Skeletal muscle tissue (tissue), 3 donors: ENCODE measurements at regions not wholly inside any gene's neighbourhood (a gene's known extent, or its start where the extent isn't known, plus 50 kb on each side); places are given as distances from the start of the nearest gene placed in this dataset.

Source experiments
- H3K27ac ChIP-seq: one replicate; pipeline ENCODE4 v1.7.0; 2013; ENCODE audit warnings: mild to moderate bottlenecking, low read depth, low read length, inconsistent platforms
- H3K27me3 ChIP-seq, 3 donors: one replicate each; pipeline ENCODE4 v1.7.0; 2013; ENCODE audit warnings: low read length in 3 of 3; ENCODE audit not compliant: control insufficient read depth in 3 of 3, insufficient read depth in 3 of 3
- H3K36me3 ChIP-seq, 3 donors: one replicate each; pipeline ENCODE4 v1.7.0; 2013; ENCODE audit warnings: low read length in 3 of 3; ENCODE audit not compliant: control insufficient read depth in 3 of 3, insufficient read depth in 3 of 3
- H3K4me1 ChIP-seq, 3 donors: one replicate each; pipeline ENCODE4 v1.7.0; 2013; ENCODE audit warnings: low read length in 3 of 3, mild to moderate bottlenecking in 3 of 3; ENCODE audit not compliant: control insufficient read depth in 3 of 3, insufficient read depth in 3 of 3
- H3K4me3 ChIP-seq, 3 donors: one replicate each; pipeline ENCODE4 v1.7.0; 2013; ENCODE audit warnings: low read length in 3 of 3
- H3K9ac ChIP-seq, 3 donors: one replicate each; pipeline ENCODE4 v1.7.0; 2013; ENCODE audit warnings: low read length in 3 of 3, mild to moderate bottlenecking in 3 of 3, moderate library complexity in 2 of 3, low read depth in 1 of 3
- H3K9me3 ChIP-seq, 3 donors: one replicate each; pipeline ENCODE4 v1.7.0; 2013; ENCODE audit warnings: low read length in 3 of 3; ENCODE audit not compliant: control insufficient read depth in 3 of 3
- donor health status: Osteomylitis.

- no peak overlapping the region for H3K9ac ChIP-seq
- H3K9me3 ChIP-seq = no peaks in the 10 kb centered on the region
- H3K27ac ChIP-seq = no peak overlapping the region
- peaks cover 0 to 11% (median 0%) of the 10 kb centered on the region in 3 donors for H3K27me3 ChIP-seq
- no peaks in the 10 kb centered on the region for H3K36me3 ChIP-seq
- H3K4me1 ChIP-seq = no peaks in the 10 kb centered on the region
- H3K4me3 ChIP-seq = no peak overlapping the region
These were observed 255.1 kb downstream of the DCDC2C start for GRCh38 chr2:3958465-3958864.

DNA sequence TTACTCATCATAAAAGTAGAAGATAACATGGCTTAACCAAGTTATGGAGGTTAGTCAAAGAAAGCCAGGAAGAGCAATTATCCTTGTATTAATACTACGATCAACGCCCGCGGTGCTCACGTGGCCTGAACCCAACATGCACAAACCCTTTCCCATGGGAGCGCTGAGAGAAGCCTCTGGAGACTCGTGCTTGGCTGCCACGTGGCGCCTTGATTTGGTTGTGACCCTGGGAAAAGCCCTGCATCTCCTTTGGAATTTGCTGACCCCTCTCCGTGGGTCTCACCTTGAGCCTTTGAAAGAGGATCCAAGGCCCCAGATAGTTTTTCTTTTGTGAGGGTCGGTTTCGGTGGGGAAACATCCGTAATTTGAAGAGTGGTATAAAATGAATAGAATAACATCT, 255.6 kb downstream of the DCDC2C start:
- Histone ChIP-seq H3K4me1 (no peaks in the 10 kb centered on the region), H3K36me3 (no peaks in the 10 kb centered on the region), H3K9me3 (no peaks in the 10 kb centered on the region), H3K27me3 (peaks cover 0 to 6% (median 0%) of the 10 kb centered on the region in 3 donors), H3K4me3 (no peak overlapping the region), H3K9ac (no peak overlapping the region), H3K27ac (no peak overlapping the region)

DNA sequence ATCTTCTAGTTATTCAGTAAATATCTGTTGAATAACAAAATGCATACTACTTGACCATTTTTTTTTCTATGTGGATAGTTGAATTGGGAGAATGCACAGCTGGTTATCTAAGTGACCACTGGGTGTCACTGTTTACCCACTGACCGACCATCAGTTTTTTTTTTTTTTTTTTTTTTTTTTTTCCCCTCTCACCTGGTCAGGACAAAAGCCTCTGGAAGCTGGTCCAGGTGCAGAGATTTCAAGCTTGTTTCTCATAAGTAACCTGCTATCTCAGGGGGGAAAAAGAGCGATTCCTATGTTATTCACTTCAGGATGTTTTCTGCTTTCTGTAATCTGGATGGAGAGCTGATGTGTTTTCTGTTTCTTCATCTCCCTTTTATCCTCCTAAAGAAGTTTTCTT, 256.0 kb downstream of the DCDC2C start:
- Histone ChIP-seq H3K27me3 (peaks cover 0 to 6% (median 0%) of the 10 kb centered on the region in 3 donors), H3K4me1 (no peaks in the 10 kb centered on the region), H3K36me3 (no peaks in the 10 kb centered on the region), H3K27ac (no peak overlapping the region), H3K9ac (no peak overlapping the region), H3K9me3 (no peaks in the 10 kb centered on the region), H3K4me3 (no peak overlapping the region)

DNA sequence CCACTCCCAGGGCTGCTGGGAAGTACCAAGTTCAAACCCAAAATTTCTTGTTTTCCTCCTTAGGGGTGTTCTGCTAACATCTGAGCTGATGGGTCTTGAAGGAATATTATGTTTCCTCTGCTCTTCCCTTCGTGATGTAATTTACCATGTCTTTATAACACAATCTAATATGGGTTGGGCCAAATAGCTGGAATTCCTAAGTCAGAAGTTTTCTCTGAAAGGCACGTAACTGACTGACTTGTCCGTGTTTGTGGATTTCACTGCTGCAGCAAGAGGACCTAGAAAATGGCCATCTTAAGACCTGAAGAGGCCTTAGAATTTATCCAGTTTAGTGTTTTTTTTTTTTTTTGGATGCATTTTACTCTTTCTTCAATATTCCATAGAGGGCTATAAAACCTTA, 256.7 kb downstream of the DCDC2C start:
- no peaks in the 10 kb centered on the region for H3K36me3 ChIP-seq
- H3K4me3 ChIP-seq = no peak overlapping the region
- H3K27ac ChIP-seq = no peak overlapping the region
- H3K27me3 ChIP-seq = peaks cover 3 to 6% (median 4%) of the 10 kb centered on the region in 3 donors
- H3K9me3 ChIP-seq = no peaks in the 10 kb centered on the region
- no peak overlapping the region for H3K9ac ChIP-seq
- H3K4me1 ChIP-seq = no peaks in the 10 kb centered on the region

DNA sequence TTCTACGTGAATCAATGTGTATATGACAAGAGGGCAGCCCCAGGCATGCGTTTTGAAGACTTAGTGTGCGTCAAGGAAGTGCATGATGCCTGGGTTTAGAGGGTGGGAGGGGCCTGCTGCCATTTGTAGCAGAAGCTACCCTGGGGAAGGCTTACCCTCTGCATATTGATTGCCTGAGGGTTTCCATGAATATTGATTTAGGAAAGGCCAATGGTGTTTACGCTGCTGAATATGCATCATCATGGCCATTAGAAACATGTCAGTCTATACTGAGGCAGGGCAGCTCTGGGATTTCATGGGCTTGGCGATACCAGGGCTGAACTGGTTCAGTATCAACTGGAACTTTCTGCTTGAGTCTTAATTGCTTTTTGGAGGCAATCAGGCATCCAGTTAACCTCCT, 259.3 kb downstream of the DCDC2C start:
- no peak overlapping the region for H3K9ac ChIP-seq
- no peak overlapping the region for H3K4me3 ChIP-seq
- H3K36me3 ChIP-seq = no peaks in the 10 kb centered on the region
- H3K4me1 ChIP-seq = no peaks in the 10 kb centered on the region
- H3K27me3 ChIP-seq = peaks cover 2 to 4% (median 3%) of the 10 kb centered on the region in 3 donors
- H3K9me3 ChIP-seq = peaks cover 0 to 3% (median 0%) of the 10 kb centered on the region in 3 donors
- no peak overlapping the region for H3K27ac ChIP-seq

- H3K9ac ChIP-seq = no peak overlapping the region
- H3K4me1 ChIP-seq = no peaks in the 10 kb centered on the region
- no peak overlapping the region for H3K4me3 ChIP-seq
- peaks cover 3 to 11% (median 10%) of the 10 kb centered on the region in 3 donors for H3K27me3 ChIP-seq
- no peaks in the 10 kb centered on the region for H3K36me3 ChIP-seq
- H3K9me3 ChIP-seq = peaks cover 0 to 3% (median 0%) of the 10 kb centered on the region in 3 donors
- H3K27ac ChIP-seq = no peak overlapping the region
These were observed 261.8 kb downstream of the DCDC2C start for GRCh38 chr2:3965211-3965610.

DNA sequence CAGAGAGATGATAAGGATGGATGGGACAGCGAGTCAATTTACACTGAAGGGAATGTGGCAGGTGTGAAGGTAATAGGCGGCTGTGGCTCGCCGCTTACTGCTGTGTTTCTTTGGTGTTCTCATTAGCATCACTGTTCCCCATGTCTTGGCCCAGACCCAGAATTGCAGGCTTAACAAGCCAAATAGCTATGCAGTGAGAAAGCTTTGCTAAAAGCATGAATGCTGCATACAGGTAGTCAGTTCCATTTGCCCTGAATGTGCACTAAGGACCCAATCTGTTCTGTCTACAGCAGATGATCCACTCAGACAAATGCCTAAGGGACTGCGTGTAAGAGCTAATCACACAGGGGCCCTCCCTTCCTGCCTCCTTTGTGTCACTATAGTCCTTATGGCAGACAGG, 262.6 kb downstream of the DCDC2C start:
- Histone ChIP-seq H3K9ac (no peak overlapping the region), H3K36me3 (no peaks in the 10 kb centered on the region), H3K4me3 (no peak overlapping the region), H3K27me3 (peaks cover 3 to 11% (median 10%) of the 10 kb centered on the region in 3 donors), H3K4me1 (no peaks in the 10 kb centered on the region), H3K9me3 (peaks cover 0 to 3% (median 0%) of the 10 kb centered on the region in 3 donors), H3K27ac (no peak overlapping the region)

GRCh38 chr2:3966470-3966869, 263.1 kb downstream of the DCDC2C start:
- Histone ChIP-seq H3K4me3 (no peak overlapping the region), H3K27ac (no peak overlapping the region), H3K27me3 (peaks cover 5 to 11% (median 11%) of the 10 kb centered on the region in 3 donors), H3K9ac (no peak overlapping the region), H3K36me3 (no peaks in the 10 kb centered on the region), H3K4me1 (no peaks in the 10 kb centered on the region), H3K9me3 (peaks cover 0 to 3% (median 0%) of the 10 kb centered on the region in 3 donors)

GRCh38 chr2:3968736-3969135, 265.4 kb downstream of the DCDC2C start:
- no peak overlapping the region for H3K9ac ChIP-seq
- H3K36me3 ChIP-seq = no peaks in the 10 kb centered on the region
- H3K9me3 ChIP-seq = peaks cover 0 to 3% (median 0%) of the 10 kb centered on the region in 3 donors
- peaks cover 9 to 17% (median 10%) of the 10 kb centered on the region in 3 donors for H3K27me3 ChIP-seq
- no peak overlapping the region for H3K27ac ChIP-seq
- no peaks in the 10 kb centered on the region for H3K4me1 ChIP-seq
- no peak overlapping the region for H3K4me3 ChIP-seq

DNA sequence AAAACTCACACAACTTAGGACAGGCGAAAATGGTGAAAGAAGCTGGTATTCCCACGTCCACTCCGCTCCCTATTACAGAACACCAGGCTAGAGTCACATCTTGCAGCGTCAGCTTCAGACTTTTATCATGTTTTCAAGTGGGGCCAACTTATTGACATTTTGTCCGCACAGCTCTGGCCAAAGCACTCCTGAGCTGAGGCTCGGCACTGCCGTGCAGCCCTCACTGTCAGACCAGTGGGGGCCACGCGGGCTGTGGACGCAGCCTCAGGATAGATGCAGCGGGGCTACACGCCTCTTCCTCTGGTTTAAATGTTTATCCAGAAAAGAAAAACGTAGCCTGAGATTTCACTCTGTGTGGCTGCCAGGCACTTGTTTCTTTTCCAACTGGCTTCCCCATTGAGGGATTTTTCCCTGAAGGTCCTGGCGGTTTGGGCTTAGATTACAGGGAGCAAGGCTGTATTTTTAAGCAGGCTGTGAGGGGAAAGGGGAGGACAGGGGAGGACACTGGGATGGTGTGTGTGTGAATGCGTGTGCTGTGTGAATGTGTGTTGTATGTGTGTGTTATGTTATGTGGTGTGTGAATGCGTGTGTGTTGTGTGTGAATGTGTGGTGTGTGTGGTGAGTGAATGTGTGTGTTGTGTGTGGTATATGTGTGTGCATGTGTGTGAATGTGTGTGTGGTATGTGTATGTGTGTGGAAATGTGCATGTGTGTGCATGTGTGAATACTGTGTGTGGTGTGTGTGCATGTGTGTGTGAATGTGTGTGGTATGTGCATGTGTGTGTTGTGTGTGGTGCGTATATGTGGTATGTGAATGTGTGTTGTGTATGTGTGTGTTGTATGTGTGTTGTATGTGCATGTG, 267.6 kb downstream of the DCDC2C start:
- no peak overlapping the region for H3K27ac ChIP-seq
- no peaks in the 10 kb centered on the region for H3K36me3 ChIP-seq
- H3K9me3 ChIP-seq = peaks cover 0 to 5% (median 0%) of the 10 kb centered on the region in 3 donors
- no peaks in the 10 kb centered on the region for H3K4me1 ChIP-seq
- no peak overlapping the region for H3K4me3 ChIP-seq
- H3K9ac ChIP-seq = no peak overlapping the region
- H3K27me3 ChIP-seq = peaks cover 7 to 13% (median 9%) of the 10 kb centered on the region in 3 donors
